Fibroblast of skin of back (primary cell): ENCODE measurements at regions not wholly inside any gene's neighbourhood (a gene's known extent, or its start where the extent isn't known, plus 50 kb on each side); places are given as distances from the start of the nearest gene placed in this dataset.
A peak's percentile ranks its signal among the peaks of the same experiment; 100 is the strongest.

Source experiments
- DNase-seq: peaks from one replicate; pipeline ENCODE4 v3.0.0-alpha.2; 2013

DNA sequence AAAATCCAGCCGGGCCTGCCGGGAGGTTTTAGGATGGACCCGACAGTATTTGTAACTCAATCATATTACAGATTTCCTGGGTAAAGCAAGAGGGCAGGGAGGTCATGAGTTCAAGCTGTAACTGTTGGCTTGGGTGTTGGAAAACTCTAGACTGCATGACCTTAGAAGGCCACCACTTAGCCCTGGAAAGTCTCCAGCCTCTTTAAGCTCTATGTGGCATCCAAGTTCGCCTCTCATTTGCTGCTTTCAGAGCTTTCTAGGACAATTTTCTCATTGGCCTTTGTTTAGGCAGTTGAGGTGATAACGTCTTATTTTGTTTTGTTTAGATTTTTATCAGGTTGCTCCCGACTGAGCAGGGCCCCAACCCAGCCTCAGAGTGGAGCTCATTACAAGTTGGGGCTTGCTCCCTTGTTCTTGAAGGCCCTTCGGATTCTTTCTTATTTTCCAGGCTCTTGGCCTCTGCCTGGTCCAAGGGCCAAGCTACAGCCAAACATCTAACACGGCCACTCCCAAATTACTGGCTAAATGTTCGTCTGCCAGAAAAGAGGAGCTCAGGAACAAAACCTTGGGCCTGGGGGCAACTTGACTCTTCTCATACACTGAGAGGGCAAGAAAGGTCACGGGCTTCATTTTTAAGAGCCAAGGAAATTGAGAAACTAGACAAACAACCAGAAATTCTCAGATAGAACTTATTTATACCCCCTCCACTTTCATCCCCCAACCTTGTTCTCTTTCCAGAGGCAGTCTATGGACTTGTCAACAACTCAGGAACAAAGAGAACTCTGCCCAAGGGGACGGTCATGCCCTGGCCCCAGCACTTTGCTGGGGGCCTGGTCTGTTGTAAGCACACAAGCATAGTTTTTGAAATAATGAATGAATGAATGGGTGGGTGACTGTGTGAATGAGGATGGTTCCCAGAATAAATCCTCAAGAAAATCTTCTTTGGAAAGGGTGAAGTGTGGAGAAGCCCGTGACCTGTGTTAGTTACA, 526.9 kb downstream of the BNC2 start:
- no peak for DNase-seq

DNA sequence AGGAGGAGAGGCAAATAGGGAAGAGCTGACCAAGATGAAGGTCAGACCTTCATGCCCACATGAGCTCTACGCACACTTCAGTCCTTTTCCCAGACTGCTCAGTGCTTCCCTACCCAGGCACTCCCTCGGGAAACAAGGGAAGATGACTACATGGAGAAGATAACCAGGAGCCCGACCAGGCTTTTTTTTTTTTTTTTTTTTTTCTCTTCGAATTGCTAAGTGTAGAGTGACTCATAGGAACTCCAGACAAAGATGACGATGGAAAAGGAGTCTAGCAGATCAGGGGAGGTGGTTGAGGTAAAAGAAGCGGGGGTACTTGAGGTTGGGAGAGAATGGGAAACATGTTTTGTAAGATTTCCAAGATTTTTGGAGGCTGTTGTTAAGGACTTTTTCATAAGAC, 526.1 kb downstream of the BNC2 start:
- DNase-seq = peak; percentile 95

DNA sequence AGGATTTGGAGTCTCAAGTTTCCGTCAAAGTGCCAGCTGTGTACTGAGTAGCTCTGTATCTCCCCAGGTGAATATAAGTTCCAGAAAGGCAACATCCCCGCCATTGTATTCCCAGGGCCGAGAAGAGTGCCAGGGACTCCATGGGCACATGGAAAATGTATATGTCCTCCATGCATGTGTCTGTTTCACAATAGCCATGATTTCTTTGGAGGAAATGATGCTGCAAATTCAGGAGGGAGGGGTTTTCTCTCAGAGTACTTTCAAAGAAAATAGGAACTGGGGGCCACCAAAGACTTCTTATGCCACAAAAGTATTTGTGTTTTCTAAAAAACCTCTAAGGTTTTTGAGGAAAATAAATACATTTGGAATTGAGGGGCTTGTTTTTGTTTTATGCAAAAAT, 524.6 kb downstream of the BNC2 start:
- no peak for DNase-seq

DNA sequence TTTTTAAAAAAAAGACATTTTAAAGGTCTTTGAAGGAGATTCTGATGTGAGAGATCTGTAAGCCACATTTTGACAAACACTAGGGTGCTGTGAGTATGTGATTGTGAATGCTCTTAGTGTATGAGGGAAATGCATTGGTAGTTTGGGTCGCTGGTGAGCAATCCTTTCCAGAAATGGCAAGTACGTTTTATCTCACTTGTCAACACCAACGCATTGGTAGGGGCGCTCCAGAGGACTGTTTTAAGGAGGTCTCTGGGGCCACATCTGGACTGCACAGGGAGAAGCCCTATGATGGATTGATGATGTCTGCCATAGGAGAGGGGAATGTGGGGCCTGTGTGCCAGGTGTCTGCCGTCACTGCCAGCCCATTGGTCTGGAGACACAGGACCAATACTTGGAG, 522.6 kb downstream of the BNC2 start:
- DNase-seq = no peak

DNA sequence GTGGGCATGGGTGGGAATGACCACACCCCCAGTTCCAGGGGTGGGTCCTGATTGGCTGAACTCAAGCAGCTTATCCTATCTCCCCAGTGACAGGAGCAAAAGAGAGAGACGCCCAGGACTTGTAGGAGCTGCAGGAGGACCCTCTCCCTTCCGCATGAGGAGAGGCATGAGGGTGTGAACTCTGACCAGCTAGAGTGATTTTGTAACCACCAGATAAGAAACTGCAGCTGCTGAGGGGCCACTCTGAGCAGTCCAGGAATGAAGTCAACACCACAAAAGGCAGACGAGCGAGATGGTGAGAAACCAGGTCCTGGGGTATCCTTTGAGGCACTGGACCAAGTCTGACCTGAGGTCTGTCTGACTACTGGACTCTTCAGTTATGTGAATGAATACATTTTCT, 521.9 kb downstream of the BNC2 start:
- DNase-seq = no peak

DNA sequence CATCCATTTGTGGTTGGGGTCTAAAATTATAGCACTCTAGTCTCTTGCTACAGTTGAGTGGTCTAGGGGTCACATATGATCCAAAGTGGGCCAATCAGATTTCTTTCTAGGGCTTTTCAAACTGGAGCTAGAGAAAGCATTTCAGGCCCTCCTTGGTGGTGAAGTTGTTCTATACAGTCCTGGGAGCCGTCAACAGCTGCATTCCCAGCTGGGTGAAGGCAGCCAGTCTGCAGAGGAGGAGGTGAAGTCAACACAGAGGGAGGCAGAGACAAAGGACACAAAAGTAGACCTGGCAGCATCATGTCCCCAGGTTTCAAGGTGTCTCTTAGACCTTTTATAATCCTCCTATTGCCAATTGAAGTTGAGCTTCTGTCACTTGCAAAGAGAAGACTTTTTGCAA, 518.2 kb downstream of the BNC2 start:
- no peak for DNase-seq

DNA sequence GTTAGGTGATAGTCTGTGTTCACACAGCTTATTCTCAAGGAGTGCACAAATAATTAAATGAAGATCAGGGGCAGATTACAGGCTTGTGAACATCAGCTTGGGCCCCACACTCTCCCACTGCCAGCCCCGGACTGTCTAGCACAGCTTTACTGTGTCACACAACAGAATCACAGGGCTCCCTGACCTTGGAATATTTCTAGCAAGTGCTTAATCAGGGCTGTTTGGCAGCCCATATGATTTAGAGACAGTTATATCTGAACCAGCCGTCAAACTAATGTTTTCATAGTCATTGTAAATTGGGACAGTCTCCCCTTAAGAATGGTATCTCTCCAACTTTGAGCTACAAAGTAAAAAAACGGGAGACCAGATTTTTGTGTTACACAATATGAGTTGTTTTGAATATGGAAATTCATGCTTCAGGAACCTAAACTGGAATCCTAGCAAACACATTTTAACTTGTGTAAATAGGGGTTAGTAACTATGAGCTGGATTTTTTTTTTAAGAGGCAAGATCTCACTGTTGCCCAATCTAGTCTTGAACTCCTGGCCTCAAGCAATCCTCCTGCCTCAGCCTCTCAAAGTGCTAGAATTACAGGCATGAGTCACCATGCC, 517.6 kb downstream of the BNC2 start:
- no peak for DNase-seq

DNA sequence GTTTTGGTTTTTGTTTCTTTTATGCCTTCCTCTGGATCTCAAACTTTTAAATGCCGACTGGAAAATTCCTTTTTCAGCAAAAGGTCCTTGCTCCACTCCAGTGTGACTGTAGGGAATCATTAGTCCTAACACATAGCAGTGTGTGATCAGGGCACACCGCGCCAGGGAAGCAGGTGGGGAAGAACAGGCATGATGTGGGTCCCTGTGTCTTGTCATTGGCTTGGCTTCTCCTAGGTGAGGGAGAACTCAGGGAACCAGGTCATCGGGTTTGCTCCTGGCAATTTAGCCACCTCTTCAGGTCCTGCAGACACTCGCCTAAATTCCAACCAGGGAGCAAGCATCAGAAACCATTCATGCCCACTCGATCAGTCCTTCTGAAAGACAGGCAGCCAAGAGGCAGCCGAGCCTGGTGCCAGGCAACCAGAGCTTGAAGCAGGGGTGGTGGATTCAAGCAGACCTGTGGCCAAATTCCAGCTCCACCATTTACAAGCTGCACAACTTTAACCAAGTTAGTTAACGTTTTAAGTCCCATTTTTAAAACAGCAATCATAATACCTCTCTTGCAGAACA, 514.2 kb downstream of the BNC2 start:
- no peak for DNase-seq

DNA sequence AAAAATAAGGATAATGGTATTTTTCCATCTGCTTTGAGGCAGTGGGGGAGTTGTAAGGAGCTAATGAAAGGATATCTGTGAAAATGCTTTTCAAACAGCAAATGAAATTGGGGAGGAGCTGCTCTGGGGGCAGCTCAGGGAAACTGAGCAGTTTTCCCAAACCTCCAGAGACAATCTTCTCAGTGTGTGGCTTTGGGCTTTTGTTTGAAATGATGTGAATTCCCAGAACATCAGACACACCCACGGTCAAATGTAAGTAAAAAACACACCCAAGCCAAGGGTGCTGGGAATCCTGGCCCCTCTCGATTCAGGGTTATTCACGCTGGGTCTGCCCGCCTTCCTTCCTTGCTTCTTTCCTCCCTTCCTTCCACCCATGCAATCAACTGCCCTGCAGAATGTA, 512.6 kb downstream of the BNC2 start:
- no peak for DNase-seq

DNA sequence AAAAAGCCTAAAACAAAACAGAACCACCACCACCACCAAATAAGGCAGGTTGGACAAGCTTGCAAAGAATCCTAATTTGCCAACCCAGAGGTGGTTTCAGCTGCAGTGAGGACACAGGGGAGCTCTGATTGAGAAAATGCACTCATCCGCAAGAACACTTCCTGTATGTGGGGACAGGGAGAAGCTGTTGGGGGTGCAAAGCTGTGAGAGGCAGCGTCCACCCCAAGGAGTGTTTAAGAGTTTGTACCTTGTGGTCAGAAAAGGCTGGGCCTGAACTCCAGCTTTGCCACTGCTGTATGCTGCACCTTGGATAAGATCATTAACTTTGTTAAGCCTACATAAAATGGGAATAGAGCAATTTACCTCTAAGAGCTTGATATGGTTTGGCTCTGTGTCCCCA, 511.7 kb downstream of the BNC2 start:
- DNase-seq = no peak
